CD4-positive, alpha-beta memory T cell (primary cell): ENCODE measurements at regions not wholly inside any gene's neighbourhood (a gene's known extent, or its start where the extent isn't known, plus 50 kb on each side); places are given as distances from the start of the nearest gene placed in this dataset.
"Not testable (repeated sequence)": the region's sequence is repeated elsewhere in the genome, so short reads cannot be mapped to it uniquely, and the experiment has no call there.

ENCODE experiments used
- CTCF ChIA-PET: fragments of 350-600 bp; sonication (Branson Sonifier 250); formaldehyde crosslinking; loops from one replicate; lab custom pipeline; 2021; ENCODE audit warnings: inconsistent platforms; ENCODE audit not compliant: partially characterized antibody; lab: Charles Lee
- POLR2A ChIA-PET: fragments of 350-600 bp; sonication (Branson Sonifier 250); formaldehyde crosslinking; loops from one replicate; lab custom pipeline; 2021; ENCODE audit not compliant: partially characterized antibody; lab: Charles Lee
- DNase-seq, 5 donors: peaks; one replicate each; pipeline versions ENCODE4 v3.0.0 to v3.0.0-alpha.2; 2020 to 2022; ENCODE audit warnings: mixed read lengths in 1 of 5
- H3K27ac ChIP-seq: one replicate; pipeline ENCODE4 v1.7.0; 2013; ENCODE audit warnings: low read depth, low read length
- H3K27me3 ChIP-seq: 2 replicates; pipeline ENCODE4 v1.7.0; 2013; ENCODE audit warnings: mild to moderate bottlenecking, low read length, moderate library complexity; ENCODE audit not compliant: insufficient read depth
- H3K36me3 ChIP-seq: 2 replicates; pipeline ENCODE4 v1.7.0; 2013; ENCODE audit warnings: mild to moderate bottlenecking, low read length, moderate library complexity; ENCODE audit not compliant: insufficient read depth
- H3K4me1 ChIP-seq: 2 replicates; pipeline ENCODE4 v1.7.0; 2013; ENCODE audit warnings: mild to moderate bottlenecking, low read length, moderate library complexity; ENCODE audit not compliant: insufficient read depth
- H3K4me3 ChIP-seq, 2 donors: one replicate each; pipeline ENCODE4 v1.7.0; 2013; ENCODE audit warnings: low read length in 2 of 2, mild to moderate bottlenecking in 1 of 2
- H3K9me3 ChIP-seq, 2 donors: one replicate each; pipeline ENCODE4 v1.7.0; 2013; ENCODE audit warnings: low read length in 2 of 2, control low read depth in 1 of 2; ENCODE audit not compliant: control insufficient read depth in 1 of 2
- H3K27ac Mint-ChIP-seq, 7 donors: one replicate each; pipeline ENCODE4 v1.8.0; 2020 to 2021; ENCODE audit warnings: mixed read lengths in 7 of 7, mild to moderate bottlenecking in 6 of 7, inconsistent platforms in 3 of 7, moderate library complexity in 3 of 7
- H3K27me3 Mint-ChIP-seq, 2 donors: one replicate each; pipeline ENCODE4 v1.8.0; 2020 to 2021; ENCODE audit warnings: mixed read lengths in 2 of 2
- H3K36me3 Mint-ChIP-seq, 2 donors: one replicate each; pipeline ENCODE4 v1.8.0; 2020 to 2021; ENCODE audit warnings: mixed read lengths in 2 of 2, inconsistent platforms in 1 of 2, mild to moderate bottlenecking in 1 of 2
- H3K4me1 Mint-ChIP-seq, 4 donors: one replicate each; pipeline ENCODE4 v1.8.0; 2020 to 2021; ENCODE audit warnings: mixed read lengths in 4 of 4, mild to moderate bottlenecking in 1 of 4
- H3K4me3 Mint-ChIP-seq, 8 donors: one replicate each; pipeline ENCODE4 v1.8.0; 2020 to 2021; ENCODE audit warnings: mixed read lengths in 8 of 8, mild to moderate bottlenecking in 7 of 8, moderate library complexity in 6 of 8, inconsistent platforms in 3 of 8
- H3K9me3 Mint-ChIP-seq, 8 donors: one replicate each; pipeline ENCODE4 v1.8.0; 2020 to 2021; ENCODE audit warnings: mixed read lengths in 8 of 8, mild to moderate bottlenecking in 5 of 8, inconsistent platforms in 3 of 8, moderate library complexity in 1 of 8
- intact Hi-C: fragments of 100-400 bp; cut with micrococcal nuclease; formaldehyde crosslinking; loops from one replicate; pipeline ENCODE4 v1.15.1; 2023

DNA sequence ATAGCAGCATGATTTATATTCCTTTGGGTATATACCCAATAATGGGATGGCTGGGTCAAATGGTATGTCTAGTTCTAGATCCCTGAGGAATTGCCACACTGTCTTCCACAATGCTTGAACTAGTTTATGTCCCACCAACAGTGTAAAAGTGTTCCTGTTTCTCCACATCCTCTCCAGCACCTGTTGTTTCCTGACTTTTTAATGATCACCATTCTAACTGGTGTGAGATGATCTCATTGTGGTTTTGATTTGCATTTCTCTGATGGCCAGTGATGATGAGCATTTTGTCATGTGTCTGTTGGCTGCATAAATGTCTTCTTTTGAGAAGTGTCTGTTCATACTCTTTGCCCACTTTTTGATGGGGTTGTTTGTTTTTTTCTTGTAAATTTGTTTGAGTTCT, 54.0 kb upstream of the GPR89A start:
- H3K9me3 ChIP-seq, H3K4me1 ChIP-seq, POLR2A ChIA-PET, DNase-seq, H3K36me3 ChIP-seq, H3K27ac ChIP-seq, H3K27me3 ChIP-seq, intact Hi-C loops, H3K36me3 Mint-ChIP-seq, H3K27ac Mint-ChIP-seq, H3K4me1 Mint-ChIP-seq, CTCF ChIA-PET, H3K4me3 ChIP-seq, H3K4me3 Mint-ChIP-seq: not testable (repeated sequence)
- H3K27me3 Mint-ChIP-seq: peaks cover 24 to 29% of the 10 kb centered on the region in 2 donors
- peaks cover 0 to 29% (median 10%) of the 10 kb centered on the region in 8 donors for H3K9me3 Mint-ChIP-seq

DNA sequence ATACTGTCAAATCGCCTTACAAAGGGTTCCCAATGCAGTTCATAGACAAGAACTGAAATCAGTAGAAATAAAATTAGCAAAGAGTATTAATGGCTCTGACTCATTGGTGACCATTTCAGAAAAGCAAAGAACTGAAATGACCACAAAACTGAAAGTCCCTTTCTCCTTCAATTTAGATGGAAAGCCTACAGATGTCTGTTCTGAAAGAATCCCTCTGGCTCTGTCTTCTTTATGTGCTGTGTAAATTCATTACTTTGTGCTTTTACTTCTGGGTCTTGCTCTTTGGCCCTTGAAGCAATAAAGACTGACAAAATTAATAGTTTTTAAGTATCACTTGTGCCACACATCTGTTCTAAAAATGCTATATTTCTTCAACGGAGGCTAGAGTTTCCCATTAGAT, 62.7 kb upstream of the GPR89A start:
- H3K9me3 ChIP-seq: no peaks in the 10 kb centered on the region
- Mint-ChIP-seq H3K27ac (no peak overlapping the region), H3K4me3 (no peak overlapping the region), H3K9me3 (no peaks in the 10 kb centered on the region), H3K4me1 (no peaks in the 10 kb centered on the region), H3K27me3 (peaks cover 9 to 17% of the 10 kb centered on the region in 2 donors), H3K36me3 (no peaks in the 10 kb centered on the region)
- H3K27ac ChIP-seq: no peak overlapping the region
- DNase-seq: no peak
- no peaks in the 10 kb centered on the region for H3K36me3 ChIP-seq
- ChIA-PET CTCF (no interaction called here), POLR2A (no interaction called here)
- no peak overlapping the region for H3K4me3 ChIP-seq
- intact Hi-C loops: no loop called here
- H3K27me3 ChIP-seq: no peaks in the 10 kb centered on the region
- no peaks in the 10 kb centered on the region for H3K4me1 ChIP-seq

DNA sequence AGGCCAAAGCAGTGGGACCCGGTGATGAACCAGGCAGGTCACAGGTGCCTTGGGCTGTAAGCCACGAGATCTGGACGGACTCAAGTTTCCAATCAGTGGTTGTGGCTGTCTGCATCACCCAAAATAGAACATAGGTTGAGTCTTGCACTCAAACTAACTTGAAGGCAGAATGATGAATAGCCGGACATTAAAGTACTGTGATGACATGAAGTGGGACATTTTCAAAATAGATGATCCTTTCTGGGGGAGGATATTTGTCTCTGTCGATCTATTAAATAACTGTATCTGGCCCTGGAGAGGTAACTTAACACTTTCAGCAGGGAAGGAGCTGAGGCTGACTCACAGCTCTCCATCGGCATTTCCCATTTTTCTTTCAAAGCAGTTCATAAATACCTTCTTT, 66.1 kb upstream of the GPR89A start:
- H3K4me3 Mint-ChIP-seq, H3K9me3 ChIP-seq, H3K27ac ChIP-seq, DNase-seq, H3K27ac Mint-ChIP-seq, H3K36me3 ChIP-seq, H3K4me3 ChIP-seq, H3K4me1 Mint-ChIP-seq, H3K9me3 Mint-ChIP-seq, H3K36me3 Mint-ChIP-seq, CTCF ChIA-PET, H3K4me1 ChIP-seq, POLR2A ChIA-PET, H3K27me3 ChIP-seq, intact Hi-C loops: not testable (repeated sequence)
- H3K27me3 Mint-ChIP-seq: peaks cover 15 to 20% of the 10 kb centered on the region in 2 donors

DNA sequence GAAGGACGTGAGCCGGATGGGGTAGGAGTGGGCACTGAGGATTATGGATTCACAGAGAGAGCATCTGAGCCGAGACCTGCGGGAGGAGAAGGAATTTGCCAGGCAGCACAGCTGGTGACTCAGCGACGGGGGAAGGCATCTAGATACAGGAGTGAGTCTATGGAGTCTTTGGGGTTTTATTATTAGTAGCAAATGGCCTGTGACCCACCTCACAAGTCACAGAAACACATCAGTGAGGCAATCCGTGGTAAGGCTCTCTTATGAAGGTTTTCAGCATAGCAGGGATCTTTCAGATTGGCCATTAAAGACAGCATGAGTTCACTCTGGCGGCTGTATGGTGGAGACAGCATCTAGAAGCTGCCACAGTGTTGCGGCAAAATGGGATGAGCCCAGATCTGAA, 66.5 kb upstream of the GPR89A start:
- H3K4me1 ChIP-seq, H3K9me3 Mint-ChIP-seq, intact Hi-C loops, H3K4me1 Mint-ChIP-seq, H3K27ac Mint-ChIP-seq, H3K27me3 ChIP-seq, H3K9me3 ChIP-seq, DNase-seq, H3K36me3 ChIP-seq, POLR2A ChIA-PET, H3K36me3 Mint-ChIP-seq, H3K4me3 Mint-ChIP-seq, H3K4me3 ChIP-seq, CTCF ChIA-PET, H3K27ac ChIP-seq: not testable (repeated sequence)
- H3K27me3 Mint-ChIP-seq: peaks cover 15 to 20% of the 10 kb centered on the region in 2 donors

DNA sequence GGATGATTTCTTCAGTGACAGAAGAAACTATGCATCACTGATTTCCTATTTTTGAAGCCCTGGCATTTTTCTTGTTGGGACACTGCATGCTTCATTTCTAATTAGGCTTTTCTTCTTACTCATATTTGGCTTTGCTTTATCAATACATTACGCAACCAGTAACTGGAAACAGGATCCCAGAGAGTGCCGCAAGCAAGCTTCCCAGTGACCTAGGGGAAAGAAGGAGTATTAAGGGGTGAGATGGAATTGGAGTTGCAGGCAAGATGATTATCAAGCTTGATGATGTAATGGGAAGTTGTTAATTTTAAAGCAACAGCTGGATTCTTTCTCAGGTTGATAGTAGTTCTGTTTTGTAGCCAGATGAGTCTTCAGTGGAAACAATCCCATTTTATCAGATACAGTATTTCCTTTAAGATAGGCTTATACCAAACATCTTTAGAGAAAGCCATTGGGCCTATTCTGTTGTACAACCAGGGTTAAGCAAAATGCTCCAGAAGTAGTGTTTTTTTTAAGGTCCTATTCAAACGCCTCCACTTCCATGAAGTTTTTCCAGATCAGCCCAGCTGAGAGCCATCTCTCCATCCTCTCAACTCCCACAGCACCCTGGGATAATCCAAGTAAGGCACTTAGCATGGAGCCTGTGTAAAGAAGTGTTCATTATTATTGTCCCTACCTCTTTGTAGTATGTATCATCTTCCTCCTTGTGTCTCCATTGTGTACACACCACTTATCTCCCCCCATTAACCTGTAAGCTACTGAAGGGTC, 69.5 kb upstream of the GPR89A start:
- H3K9me3 Mint-ChIP-seq, H3K9me3 ChIP-seq, CTCF ChIA-PET, POLR2A ChIA-PET, H3K27me3 ChIP-seq, DNase-seq, H3K4me3 Mint-ChIP-seq, H3K36me3 ChIP-seq, H3K27ac Mint-ChIP-seq, H3K4me1 Mint-ChIP-seq, H3K36me3 Mint-ChIP-seq, intact Hi-C loops, H3K4me3 ChIP-seq, H3K27ac ChIP-seq, H3K4me1 ChIP-seq: not testable (repeated sequence)
- H3K27me3 Mint-ChIP-seq: peaks cover 16% of the 10 kb centered on the region in 2 donors

- CTCF ChIA-PET, H3K9me3 Mint-ChIP-seq: not testable (repeated sequence)
- peaks cover 10 to 11% of the 10 kb centered on the region in 2 donors for H3K27me3 Mint-ChIP-seq
These were observed 70.8 kb upstream of the GPR89A start for GRCh38 chr1:145537003-145537402.

DNA sequence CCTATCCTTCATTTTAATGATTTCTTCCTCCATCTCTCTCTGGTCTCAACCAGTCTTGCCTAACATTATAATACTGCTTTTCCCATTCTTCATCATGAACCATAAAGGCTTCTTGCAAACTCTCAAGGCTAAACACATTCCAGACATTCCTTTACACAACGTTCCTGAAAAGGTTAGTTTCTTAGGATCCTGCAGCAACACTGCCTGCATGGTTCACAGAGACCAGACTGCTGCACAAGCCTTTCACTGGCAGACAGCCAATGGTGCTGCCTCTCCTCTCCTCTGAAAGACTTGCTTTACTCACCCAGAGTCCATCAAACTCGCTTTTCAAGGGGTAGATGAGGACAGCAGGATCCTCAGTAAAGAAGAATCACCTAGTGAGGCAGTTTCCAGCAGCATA, 72.3 kb upstream of the GPR89A start:
- H3K4me1 Mint-ChIP-seq, H3K4me3 ChIP-seq, H3K9me3 ChIP-seq, H3K27ac ChIP-seq, H3K27me3 Mint-ChIP-seq, H3K4me1 ChIP-seq, H3K36me3 ChIP-seq, H3K36me3 Mint-ChIP-seq, DNase-seq, CTCF ChIA-PET, H3K27ac Mint-ChIP-seq, POLR2A ChIA-PET, H3K9me3 Mint-ChIP-seq, intact Hi-C loops, H3K4me3 Mint-ChIP-seq, H3K27me3 ChIP-seq: not testable (repeated sequence)

More at GRCh38 chr1:145537003-145537402, 70.8 kb upstream of the GPR89A start:
- H3K27ac Mint-ChIP-seq, H3K4me3 Mint-ChIP-seq, intact Hi-C loops, H3K27ac ChIP-seq, H3K4me3 ChIP-seq, H3K36me3 Mint-ChIP-seq, DNase-seq, POLR2A ChIA-PET, H3K36me3 ChIP-seq, H3K9me3 ChIP-seq, H3K4me1 Mint-ChIP-seq, H3K27me3 ChIP-seq, H3K4me1 ChIP-seq: not testable (repeated sequence)
